Stomach (tissue), 8 donors: ENCODE measurements at regions not wholly inside any gene's neighbourhood (a gene's known extent, or its start where the extent isn't known, plus 50 kb on each side); places are given as distances from the start of the nearest gene placed in this dataset.

Experiments used
- DNase-seq, 2 donors: peaks; one replicate each; pipeline versions ENCODE4 v3.0.0 to v3.0.0-alpha.2; 2013 to 2019
- H3K27ac ChIP-seq, 5 donors: fragments of 200-600 bp in 4 of 5; sonication (generic) in 4 of 5; one replicate each; pipeline ENCODE4 v1.5.1; 2013 to 2019; ENCODE audit warnings: mild to moderate bottlenecking in 1 of 5, moderate library complexity in 1 of 5
- H3K27me3 ChIP-seq, 3 donors: fragments of 200-600 bp; sonication (generic); one replicate each; pipeline ENCODE4 v1.5.1; 2017 to 2019; ENCODE audit warnings: mixed run types in 1 of 3
- H3K36me3 ChIP-seq, 4 donors: fragments of 200-600 bp; sonication (generic); 1 replicate in 3 of 4; 2 replicates in 1 of 4; pipeline ENCODE4 v1.5.1; 2016 to 2019
- H3K4me1 ChIP-seq, 4 donors: fragments of 200-600 bp; sonication (generic); one replicate each; pipeline ENCODE4 v1.5.1; 2016 to 2019
- H3K4me3 ChIP-seq, 4 donors: fragments of 200-600 bp; sonication (generic) in 3 of 4; one replicate each; pipeline ENCODE4 v1.5.1; 2016 to 2019; ENCODE audit warnings: mild to moderate bottlenecking in 1 of 4
- H3K9me3 ChIP-seq, 4 donors: fragments of 200-600 bp; sonication (generic); one replicate each; pipeline ENCODE4 v1.5.1; 2016 to 2019
- CTCF ChIP-seq, 7 experiments: fragments of 450-650 bp in 4 of 7; fragments of 200-600 bp in 3 of 7; sonication (generic) in 3 of 7; IDR thresholded peaks; one replicate each; pipeline ENCODE4 v1.5.1; 2016 to 2019; ENCODE audit warnings: antibody characterized with exemption in 7 of 7, control low read depth in 2 of 7, mild to moderate bottlenecking in 1 of 7
- EP300 ChIP-seq: sonication (generic); formaldehyde crosslinking; IDR thresholded peaks from one replicate; pipeline ENCODE4 v1.6.1; 2017; ENCODE audit warnings: antibody characterized with exemption
- POLR2A ChIP-seq, 4 donors: fragments of 450-650 bp; IDR thresholded peaks; one replicate each; pipeline ENCODE4 v1.6.1; 2016; ENCODE audit warnings: antibody characterized with exemption in 4 of 4, control low read depth in 2 of 4, mild to moderate bottlenecking in 1 of 4, moderate library complexity in 1 of 4
- POLR2AphosphoS5 ChIP-seq, 3 donors: sonication (generic); formaldehyde crosslinking; IDR thresholded peaks; one replicate each; pipeline ENCODE4 v1.6.1; 2016; ENCODE audit warnings: antibody characterized with exemption in 3 of 3
- WGBS, 5 donors: extraction: QIAGEN DNeasy Blood & Tissue Kit in 3 of 5; methylation state at CpG; one replicate each; pipeline versions ENCODE4 v1.1.5 to v1.1.7; 2013 to 2018; 5-methylcytosine and 5-hydroxymethylcytosine counted together
- intact Hi-C: fragments of 100-400 bp; cut with DNase I; formaldehyde crosslinking; loops from one replicate; pipeline ENCODE4 v1.15.1; 2023; ENCODE audit warnings: low total_unique reads
- donor health status: healthy with polysubstance abuse.
- donor health status: Bipolar disorder and iron deficiency.
- donor health status: healthy.

- Histone ChIP-seq H3K27me3 (no peaks in the 10 kb centered on the region), H3K9me3 (no peaks in the 10 kb centered on the region), H3K4me1 (no peaks in the 10 kb centered on the region), H3K4me3 (no peak overlapping the region), H3K36me3 (no peaks in the 10 kb centered on the region), H3K27ac (no peak overlapping the region)
- TF ChIP-seq CTCF (IDR thresholded peaks at IDR 0.05) (no peak), EP300 (no peak), POLR2A (IDR thresholded peaks at IDR 0.05) (no peak), POLR2AphosphoS5 (IDR thresholded peaks at IDR 0.05) (no peak)
- intact Hi-C loops: no loop called here
- 48 to 80% (median 68%) methylated on average over 3 of the region's 3 CpGs for WGBS, 5 donors
- no peak for DNase-seq
These were observed 1011.5 kb downstream of the PCDH19 start for GRCh38 chrX:99398545-99398944.

GRCh38 chrX:99397879-99398278, 1012.2 kb downstream of the PCDH19 start:
- no peaks in the 10 kb centered on the region for H3K9me3 ChIP-seq
- H3K36me3 ChIP-seq: no peaks in the 10 kb centered on the region
- no peak for TF ChIP-seq POLR2AphosphoS5 (IDR thresholded peaks at IDR 0.05)
- TF ChIP-seq POLR2A (IDR thresholded peaks at IDR 0.05): no peak
- TF ChIP-seq CTCF (IDR thresholded peaks at IDR 0.05): no peak
- intact Hi-C loops: no loop called here
- H3K4me1 ChIP-seq: no peaks in the 10 kb centered on the region
- no peak overlapping the region for H3K4me3 ChIP-seq
- WGBS, 5 donors: 47 to 79% (median 67%) methylated on average over 1 of the region's 1 CpG
- H3K27ac ChIP-seq: no peak overlapping the region
- H3K27me3 ChIP-seq: no peaks in the 10 kb centered on the region
- DNase-seq: no peak

- H3K27me3 ChIP-seq: no peaks in the 10 kb centered on the region
- no peaks in the 10 kb centered on the region for H3K4me1 ChIP-seq
- no peak overlapping the region for H3K27ac ChIP-seq
- no peak overlapping the region for H3K4me3 ChIP-seq
- no peaks in the 10 kb centered on the region for H3K36me3 ChIP-seq
- 70 to 100% (median 93%) methylated on average over 2 of the region's 2 CpGs for WGBS, 5 donors
- peaks cover 0 to 4% (median 0%) of the 10 kb centered on the region in 4 donors for H3K9me3 ChIP-seq
- intact Hi-C loops: no loop called here
- DNase-seq: no peak
- no peak for TF ChIP-seq POLR2AphosphoS5 (IDR thresholded peaks at IDR 0.05)
- no peak for TF ChIP-seq POLR2A (IDR thresholded peaks at IDR 0.05)
- TF ChIP-seq CTCF (IDR thresholded peaks at IDR 0.05): no peak
- TF ChIP-seq EP300: no peak
These were observed 1015.6 kb downstream of the PCDH19 start for GRCh38 chrX:99394456-99394855.

- 76 to 94% (median 91%) methylated on average over 2 to 5 of the region's 5 CpGs for WGBS, 5 donors
- H3K4me1 ChIP-seq: no peaks in the 10 kb centered on the region
- H3K36me3 ChIP-seq: no peaks in the 10 kb centered on the region
- H3K9me3 ChIP-seq: peaks cover 0 to 26% (median 7%) of the 10 kb centered on the region in 4 donors
- intact Hi-C loops: no loop called here
- H3K27ac ChIP-seq: no peak overlapping the region
- no peak for TF ChIP-seq POLR2AphosphoS5 (IDR thresholded peaks at IDR 0.05)
- TF ChIP-seq EP300: no peak
- TF ChIP-seq CTCF (IDR thresholded peaks at IDR 0.05): no peak
- no peak for TF ChIP-seq POLR2A (IDR thresholded peaks at IDR 0.05)
- no peak for DNase-seq
- H3K27me3 ChIP-seq: no peaks in the 10 kb centered on the region
- H3K4me3 ChIP-seq: no peak overlapping the region
These were observed 1025.3 kb downstream of the PCDH19 start for GRCh38 chrX:99384594-99385374.
